PC-9 (cell line): ENCODE measurements at regions not wholly inside any gene's neighbourhood (a gene's known extent, or its start where the extent isn't known, plus 50 kb on each side); places are given as distances from the start of the nearest gene placed in this dataset.
A peak's percentile ranks its signal among the peaks of the same experiment; 100 is the strongest.

Experiments used
- BruUV-seq: library from RNA; stranded (reverse); fragments of 400-500 nt; replicated peaks from 2 replicates; lab custom pipeline; 2021; lab: Mats Ljungman, UMichigan
- CTCF ChIA-PET: fragments of 300-600 bp; sonication (Branson Sonifier 250); formaldehyde crosslinking; loops from one replicate; lab custom pipeline; 2022; ENCODE audit warnings: antibody characterized with exemption; lab: Charles Lee
- POLR2A ChIA-PET: fragments of 300-600 bp; sonication (Branson Sonifier 250); formaldehyde crosslinking; loops from one replicate; lab custom pipeline; 2022; ENCODE audit warnings: antibody characterized with exemption; ENCODE audit not compliant: unreplicated experiment; lab: Charles Lee
- DNase-seq, 2 experiments: peaks; one replicate each; pipeline versions ENCODE4 v3.0.0 to v3.0.0-alpha.2; 2015 to 2022; ENCODE audit warnings: mixed read lengths in 1 of 2
- H2AFZ ChIP-seq: fragments of 200-600 bp; sonication (generic); 2 replicates; pipeline ENCODE4 v1.8.1; 2017; ENCODE audit warnings: antibody characterized with exemption
- H3F3A ChIP-seq: fragments of 200-600 bp; sonication (generic); 2 replicates; pipeline ENCODE4 v1.8.1; 2017; ENCODE audit warnings: antibody characterized with exemption, mild to moderate bottlenecking, low read depth; ENCODE audit not compliant: insufficient read depth
- H3K27ac ChIP-seq: fragments of 200-600 bp; sonication (generic); 2 replicates; pipeline ENCODE4 v1.6.1; 2016; ENCODE audit warnings: mixed run types
- H3K27me3 ChIP-seq: fragments of 200-600 bp; sonication (generic); 2 replicates; pipeline ENCODE4 v1.6.1; 2016; ENCODE audit warnings: low read depth, mixed run types; ENCODE audit not compliant: insufficient read depth
- H3K36me3 ChIP-seq: fragments of 200-600 bp; sonication (generic); 2 replicates; pipeline ENCODE4 v1.6.1; 2016; ENCODE audit warnings: low read depth, mixed run types
- H3K4me1 ChIP-seq: fragments of 200-600 bp; sonication (generic); replicated peaks from 2 replicates; pipeline ENCODE4 v1.6.1; 2016; ENCODE audit warnings: mixed run types; ENCODE audit not compliant: insufficient read depth
- H3K4me2 ChIP-seq: fragments of 200-600 bp; sonication (generic); 2 replicates; pipeline ENCODE4 v1.6.1; 2017; ENCODE audit warnings: mixed run types
- H3K4me3 ChIP-seq: fragments of 200-600 bp; sonication (generic); 2 replicates; pipeline ENCODE4 v1.6.1; 2016; ENCODE audit warnings: mixed run types
- H3K79me2 ChIP-seq: fragments of 200-600 bp; sonication (generic); 2 replicates; pipeline ENCODE4 v1.6.1; 2017; ENCODE audit warnings: low read depth, mixed run types
- H3K9me2 ChIP-seq: fragments of 200-600 bp; sonication (generic); 2 replicates; pipeline ENCODE4 v1.8.1; 2017; ENCODE audit warnings: mild to moderate bottlenecking; ENCODE audit not compliant: insufficient read depth
- H3K9me3 ChIP-seq: fragments of 200-600 bp; sonication (generic); 2 replicates; pipeline ENCODE4 v1.8.1; 2016; ENCODE audit warnings: low read depth; ENCODE audit not compliant: insufficient read depth
- H4K20me1 ChIP-seq: fragments of 200-600 bp; sonication (generic); 2 replicates; pipeline ENCODE4 v1.8.1; 2017; ENCODE audit not compliant: insufficient read depth
- CTCF ChIP-seq: fragments of 200-600 bp; sonication (generic); conservative IDR thresholded peaks from 2 replicates; pipeline ENCODE4 v1.6.1; 2017; ENCODE audit warnings: mixed run types, antibody characterized with exemption, mild to moderate bottlenecking, moderate library complexity
- EZH2 ChIP-seq: fragments of 200-600 bp; sonication (generic); IDR thresholded peaks from 2 replicates; pipeline ENCODE4 v1.8.0; 2017; ENCODE audit warnings: antibody characterized with exemption, low read depth
- intact Hi-C: fragments of 100-400 bp; cut with micrococcal nuclease; formaldehyde crosslinking; loops from one replicate; pipeline ENCODE4 v1.10.0; 2022; ENCODE audit not compliant: unreplicated experiment

GRCh38 chr7:131109011-131109758, 218.5 kb upstream of the MKLN1 start:
- peak in 1 of 2 experiments; percentile 3 for DNase-seq
- peaks cover 13% of the 10 kb centered on the region for H4K20me1 ChIP-seq
- peak overlapping the region; percentile 73 for H3K4me3 ChIP-seq
- H3K36me3 ChIP-seq = peaks cover 33% of the 10 kb centered on the region
- peaks cover 87% of the 10 kb centered on the region for H3K79me2 ChIP-seq
- CTCF ChIA-PET = interaction anchor here (0.5 to 1.1 kb wide), 4 partner anchors 55 to 314 kb away, joined by 3 to 6 read pairs (median 4); no protein-coding TSS in a partner anchor
- TF ChIP-seq EZH2 (no peak), CTCF (no peak)
- H3K4me1 ChIP-seq = peaks cover 27% of the 10 kb centered on the region
- BruUV-seq = no TSS peak
- no peaks in the 10 kb centered on the region for H3K9me3 ChIP-seq
- POLR2A ChIA-PET = interaction anchor here (0.5 to 1.9 kb wide), 15 partner anchors 19 to 1769 kb away, joined by 3 to 50 read pairs (median 5); partner anchors contain the start of gene MKLN1
- peak overlapping the region; percentile 90 for H3K27ac ChIP-seq
- H2AFZ ChIP-seq = peak overlapping the region; percentile 73
- H3K27me3 ChIP-seq = no peaks in the 10 kb centered on the region
- H3K9me2 ChIP-seq = no peaks in the 10 kb centered on the region
- peaks cover 34% of the 10 kb centered on the region for H3F3A ChIP-seq
- intact Hi-C loops = loop anchor here (1.0 to 5.0 kb wide), 5 partner anchors 126 to 238 kb away; partner anchors contain the start of gene MKLN1
- peak overlapping the region; percentile 98 for H3K4me2 ChIP-seq

GRCh38 chr7:131109759-131110296, 217.8 kb upstream of the MKLN1 start:
- Histone ChIP-seq H2AFZ (peak overlapping the region; percentile 73), H3K36me3 (peaks cover 26% of the 10 kb centered on the region; the same call in 1 of the 2 replicates), H4K20me1 (peaks cover 7% of the 10 kb centered on the region), H3F3A (peaks cover 38% of the 10 kb centered on the region), H3K27me3 (no peaks in the 10 kb centered on the region), H3K79me2 (peaks cover 81% of the 10 kb centered on the region), H3K4me2 (peak overlapping the region; percentile 98), H3K4me3 (peak overlapping the region; percentile 73), H3K4me1 (peaks cover 20% of the 10 kb centered on the region), H3K27ac (peak overlapping the region; percentile 90), H3K9me3 (no peaks in the 10 kb centered on the region), H3K9me2 (no peaks in the 10 kb centered on the region)
- BruUV-seq = no TSS peak
- POLR2A ChIA-PET = interaction anchor here (0.5 to 1.9 kb wide), 20 partner anchors 15 to 1504 kb away, joined by 3 to 50 read pairs (median 4); partner anchors contain the start of gene MKLN1
- peak; percentile 81 to 82 for DNase-seq
- CTCF ChIA-PET = interaction anchor here (0.5 to 1.1 kb wide), 3 partner anchors 54 to 314 kb away, joined by 3 to 6 read pairs (median 5); no protein-coding TSS in a partner anchor
- intact Hi-C loops = loop anchor here (1.0 to 5.0 kb wide), 7 partner anchors 125 to 309 kb away; partner anchors contain the start of gene MKLN1
- no peak for TF ChIP-seq EZH2
- TF ChIP-seq CTCF = no peak
